H9 (cell line): ENCODE measurements at regions not wholly inside any gene's neighbourhood (a gene's known extent, or its start where the extent isn't known, plus 50 kb on each side); places are given as distances from the start of the nearest gene placed in this dataset.

Experiments
- DNase-seq: peaks from one replicate; pipeline ENCODE4 v3.0.0-alpha.2; 2017
- H2AFZ ChIP-seq: one replicate; pipeline ENCODE4 v1.6.1; 2013; ENCODE audit warnings: mild to moderate bottlenecking, low read length, control low read depth, moderate library complexity
- H2AK5ac ChIP-seq: 2 replicates; pipeline ENCODE4 v1.6.1; 2013; ENCODE audit warnings: low read length, control low read depth, mixed read lengths; ENCODE audit not compliant: insufficient read length
- H2BK120ac ChIP-seq: one replicate; pipeline ENCODE4 v1.6.1; 2013; ENCODE audit warnings: low read depth, mild to moderate bottlenecking, low read length, control low read depth, inconsistent platforms; ENCODE audit not compliant: poor library complexity, severe bottlenecking
- H2BK12ac ChIP-seq: 2 replicates; pipeline ENCODE4 v1.6.1; 2013; ENCODE audit warnings: low read length, control low read depth, mixed read lengths, low read depth; ENCODE audit not compliant: insufficient read length
- H2BK15ac ChIP-seq: 2 replicates; pipeline ENCODE4 v1.6.1; 2013; ENCODE audit warnings: low read depth, low read length, control low read depth
- H2BK20ac ChIP-seq: one replicate; pipeline ENCODE4 v1.6.1; 2013; ENCODE audit warnings: low read depth, mild to moderate bottlenecking, low read length, control low read depth, inconsistent platforms; ENCODE audit not compliant: poor library complexity, severe bottlenecking
- H2BK5ac ChIP-seq: 2 replicates; pipeline ENCODE4 v1.6.1; 2013; ENCODE audit warnings: low read length, control low read depth, mixed read lengths; ENCODE audit not compliant: insufficient read length
- H3K14ac ChIP-seq: 2 replicates; pipeline ENCODE4 v1.6.1; 2013; ENCODE audit warnings: low read length, control low read depth; ENCODE audit not compliant: insufficient read depth
- H3K18ac ChIP-seq: 2 replicates; pipeline ENCODE4 v1.6.1; 2013; ENCODE audit warnings: low read depth, mild to moderate bottlenecking, mixed read lengths, low read length, control low read depth; ENCODE audit not compliant: insufficient read length
- H3K23ac ChIP-seq: 2 replicates; pipeline ENCODE4 v1.6.1; 2013; ENCODE audit warnings: low read length, control low read depth, mixed read lengths, low read depth; ENCODE audit not compliant: insufficient read length
- H3K23me2 ChIP-seq: 2 replicates; pipeline ENCODE4 v1.6.1; 2013; ENCODE audit warnings: low read depth, mild to moderate bottlenecking, mixed read lengths, low read length, control low read depth; ENCODE audit not compliant: insufficient read length, poor library complexity, severe bottlenecking
- H3K27ac ChIP-seq: 2 replicates; pipeline ENCODE4 v1.5.1; 2013; ENCODE audit warnings: low read length, control low read depth, mixed read lengths, low read depth; ENCODE audit not compliant: insufficient read length
- H3K27me3 ChIP-seq: 2 replicates; pipeline ENCODE4 v1.6.1; 2013; ENCODE audit warnings: low read length, control low read depth, inconsistent platforms; ENCODE audit not compliant: insufficient read depth
- H3K4ac ChIP-seq: 2 replicates; pipeline ENCODE4 v1.6.1; 2013; ENCODE audit warnings: low read depth, mild to moderate bottlenecking, control low read depth, inconsistent platforms, low read length, moderate library complexity
- H3K4me1 ChIP-seq: 2 replicates; pipeline ENCODE4 v1.6.1; 2013; ENCODE audit warnings: low read length, control low read depth, inconsistent platforms; ENCODE audit not compliant: insufficient read depth
- H3K4me2 ChIP-seq: 2 replicates; pipeline ENCODE4 v1.6.1; 2013; ENCODE audit warnings: low read length, control low read depth, mixed read lengths; ENCODE audit not compliant: insufficient read length, insufficient read depth
- H3K56ac ChIP-seq: 2 replicates; pipeline ENCODE4 v1.6.1; 2013; ENCODE audit warnings: low read depth, mild to moderate bottlenecking, mixed read lengths, low read length, control low read depth; ENCODE audit not compliant: insufficient read length
- H3K79me1 ChIP-seq: 2 replicates; pipeline ENCODE4 v1.6.1; 2013; ENCODE audit warnings: low read depth, mild to moderate bottlenecking, moderate library complexity, low read length, control low read depth, inconsistent platforms; ENCODE audit not compliant: insufficient read depth, poor library complexity, severe bottlenecking
- H3K79me2 ChIP-seq: 2 replicates; pipeline ENCODE4 v1.6.1; 2013; ENCODE audit warnings: low read length, control low read depth, inconsistent platforms; ENCODE audit not compliant: insufficient read depth
- H3K9ac ChIP-seq: 2 replicates; pipeline ENCODE4 v1.6.1; 2013; ENCODE audit warnings: low read length, control low read depth, mixed read lengths; ENCODE audit not compliant: insufficient read length; ENCODE audit errors: extremely low read depth
- H3K9me3 ChIP-seq: one replicate; pipeline ENCODE4 v1.6.1; 2013; ENCODE audit warnings: low read depth, low read length, inconsistent platforms; ENCODE audit not compliant: control insufficient read depth
- H3T11ph ChIP-seq: one replicate; pipeline ENCODE4 v1.6.1; 2013; ENCODE audit warnings: mild to moderate bottlenecking, low read length, control low read depth, inconsistent platforms
- H4K20me1 ChIP-seq: one replicate; pipeline ENCODE4 v1.6.1; 2013; ENCODE audit not compliant: control insufficient read depth, insufficient read length, insufficient read depth
- H4K5ac ChIP-seq: 2 replicates; pipeline ENCODE4 v1.6.1; 2013; ENCODE audit warnings: low read depth, mild to moderate bottlenecking, mixed read lengths, low read length, control low read depth; ENCODE audit not compliant: insufficient read length
- H4K8ac ChIP-seq: replicated peaks from 2 replicates; pipeline ENCODE4 v1.6.1; 2013; ENCODE audit warnings: low read length, control low read depth, mixed read lengths, low read depth; ENCODE audit not compliant: insufficient read length
- H4K91ac ChIP-seq: 2 replicates; pipeline ENCODE4 v1.6.1; 2013; ENCODE audit warnings: low read depth, mild to moderate bottlenecking, moderate library complexity, mixed read lengths, low read length, control low read depth; ENCODE audit not compliant: insufficient read length
- H3K27ac Mint-ChIP-seq, 3 experiments: 2 replicates in 2 of 3; 3 replicates in 1 of 3; pipeline ENCODE4 v1.8.0; 2020 to 2021; ENCODE audit warnings: mixed read lengths in 3 of 3, mild to moderate bottlenecking in 1 of 3, moderate library complexity in 1 of 3
- H3K27me3 Mint-ChIP-seq: 2 replicates; pipeline ENCODE4 v1.8.0; 2021; ENCODE audit warnings: low read depth, mild to moderate bottlenecking, moderate library complexity, mixed read lengths
- H3K36me3 Mint-ChIP-seq, 3 experiments: 2 replicates in 2 of 3; 3 replicates in 1 of 3; pipeline ENCODE4 v1.8.0; 2020 to 2021; ENCODE audit warnings: low read depth in 3 of 3, mixed read lengths in 3 of 3; ENCODE audit not compliant: insufficient read depth in 1 of 3
- H3K4me1 Mint-ChIP-seq, 2 experiments: 2 replicates each; pipeline ENCODE4 v1.8.0; 2020; ENCODE audit warnings: mixed read lengths in 2 of 2
- H3K4me3 Mint-ChIP-seq, 2 experiments: 2 replicates in 1 of 2; 3 replicates in 1 of 2; pipeline ENCODE4 v1.8.0; 2020 to 2021; ENCODE audit warnings: mild to moderate bottlenecking in 2 of 2, mixed read lengths in 2 of 2, moderate library complexity in 1 of 2
- H3K9me3 Mint-ChIP-seq, 2 experiments: 2 replicates in 1 of 2; 3 replicates in 1 of 2; pipeline ENCODE4 v1.8.0; 2020; ENCODE audit warnings: mild to moderate bottlenecking in 2 of 2, mixed read lengths in 2 of 2, moderate library complexity in 1 of 2
- TF ChIP-seq, protein P1 (sequence below): fragments of 200-600 bp; sonication (generic); conservative IDR thresholded peaks from 3 replicates; pipeline ENCODE4 v1.8.0; 2021; ENCODE audit warnings: antibody characterized with exemption, mild to moderate bottlenecking

DNA sequence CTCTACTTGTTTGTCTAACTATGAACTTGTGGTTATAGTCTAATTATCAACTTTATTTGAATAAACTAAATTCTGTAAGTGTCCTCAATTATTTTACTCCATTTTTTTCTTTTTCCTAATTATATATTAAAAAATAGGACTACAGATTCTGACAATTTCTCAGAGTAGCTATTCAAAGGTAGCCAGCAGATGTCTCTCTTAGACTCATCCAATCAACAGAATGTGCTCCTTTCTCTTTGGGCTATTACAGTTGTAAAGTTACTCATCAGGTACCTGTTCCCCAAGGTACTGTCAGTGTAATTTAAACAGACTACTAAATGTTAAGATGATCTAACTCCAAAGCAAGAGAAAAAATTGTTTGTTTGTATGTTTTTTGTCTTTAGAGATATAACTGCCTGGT lies 248.6 kb downstream of the PCDH18 start:
- Histone ChIP-seq H4K20me1 (no peaks in the 10 kb centered on the region), H2BK20ac (no peak overlapping the region), H3K27ac (no peak overlapping the region), H3K23me2 (no peaks in the 10 kb centered on the region), H2BK12ac (no peak overlapping the region), H2BK5ac (no peak overlapping the region), H3K4ac (no peak overlapping the region), H2BK120ac (no peak overlapping the region), H3K9me3 (no peaks in the 10 kb centered on the region), H3K79me1 (no peaks in the 10 kb centered on the region), H2BK15ac (no peak overlapping the region), H3K4me2 (no peak overlapping the region), H2AFZ (no peak overlapping the region), H2AK5ac (no peak overlapping the region), H3K23ac (no peak overlapping the region), H3T11ph (no peak overlapping the region), H3K4me1 (no peaks in the 10 kb centered on the region), H3K56ac (no peak overlapping the region), H3K79me2 (no peaks in the 10 kb centered on the region), H4K91ac (no peak overlapping the region), H3K14ac (no peak overlapping the region), H3K27me3 (no peaks in the 10 kb centered on the region), H4K8ac (no peak overlapping the region), H4K5ac (no peak overlapping the region), H3K9ac (no peak overlapping the region), H3K18ac (no peak overlapping the region)
- H3K4me1 Mint-ChIP-seq = peaks cover 0 to 3% of the 10 kb centered on the region in 2 experiments; a peak in 2 of 4 replicates
- no peaks in the 10 kb centered on the region for H3K9me3 Mint-ChIP-seq
- no peak for DNase-seq
- H3K27ac Mint-ChIP-seq = no peak overlapping the region
- H3K4me3 Mint-ChIP-seq = no peak overlapping the region
- H3K27me3 Mint-ChIP-seq = no peaks in the 10 kb centered on the region
- TF ChIP-seq, protein P1, sequence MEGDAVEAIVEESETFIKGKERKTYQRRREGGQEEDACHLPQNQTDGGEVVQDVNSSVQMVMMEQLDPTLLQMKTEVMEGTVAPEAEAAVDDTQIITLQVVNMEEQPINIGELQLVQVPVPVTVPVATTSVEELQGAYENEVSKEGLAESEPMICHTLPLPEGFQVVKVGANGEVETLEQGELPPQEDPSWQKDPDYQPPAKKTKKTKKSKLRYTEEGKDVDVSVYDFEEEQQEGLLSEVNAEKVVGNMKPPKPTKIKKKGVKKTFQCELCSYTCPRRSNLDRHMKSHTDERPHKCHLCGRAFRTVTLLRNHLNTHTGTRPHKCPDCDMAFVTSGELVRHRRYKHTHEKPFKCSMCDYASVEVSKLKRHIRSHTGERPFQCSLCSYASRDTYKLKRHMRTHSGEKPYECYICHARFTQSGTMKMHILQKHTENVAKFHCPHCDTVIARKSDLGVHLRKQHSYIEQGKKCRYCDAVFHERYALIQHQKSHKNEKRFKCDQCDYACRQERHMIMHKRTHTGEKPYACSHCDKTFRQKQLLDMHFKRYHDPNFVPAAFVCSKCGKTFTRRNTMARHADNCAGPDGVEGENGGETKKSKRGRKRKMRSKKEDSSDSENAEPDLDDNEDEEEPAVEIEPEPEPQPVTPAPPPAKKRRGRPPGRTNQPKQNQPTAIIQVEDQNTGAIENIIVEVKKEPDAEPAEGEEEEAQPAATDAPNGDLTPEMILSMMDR = peak; percentile 55
- no peaks in the 10 kb centered on the region for H3K36me3 Mint-ChIP-seq
